ENCODE measurements at regions not wholly inside any gene's neighbourhood (a gene's known extent, or its start where the extent isn't known, plus 50 kb on each side); places are given as distances from the start of the nearest gene placed in this dataset.

GRCh38 chr20:40913224-40914185, 115.1 kb upstream of the TOP1 start:
- DNase-seq (ENCODE audit: low spot score): no peak
- Histone ChIP-seq H3K4me3 (ENCODE audit: low read depth in 1 of 3, low read length in 3 of 3) (no peak overlapping the region), H3K4me1 (ENCODE audit: control insufficient read depth in 4 of 4, insufficient read depth in 4 of 4, low read length in 3 of 4) (no peaks in the 10 kb centered on the region), H3K27ac (ENCODE audit: low read depth in 1 of 2, low read length in 2 of 2) (no peak overlapping the region), H3K27me3 (ENCODE audit: control insufficient read depth in 4 of 4, insufficient read depth in 4 of 4, low read length in 3 of 4) (no peaks in the 10 kb centered on the region), H3K9me3 (ENCODE audit: control insufficient read depth in 4 of 4, low read length in 3 of 4) (no peaks in the 10 kb centered on the region), H3K36me3 (ENCODE audit: control insufficient read depth in 4 of 4, insufficient read depth in 3 of 4, low read depth in 1 of 4, low read length in 3 of 4) (no peaks in the 10 kb centered on the region), H3K9ac (ENCODE audit: low read depth in 1 of 2, low read length in 2 of 2) (no peak overlapping the region)
- TF ChIP-seq EGR1 (IDR thresholded peaks at IDR 0.05; ENCODE audit: low read depth in 2 of 2) (no peak), GABPA (IDR thresholded peaks at IDR 0.05 in 1 of 2, conservative IDR thresholded peaks at IDR 0.05 in 1 of 2) (no peak), RXRA (IDR thresholded peaks at IDR 0.05) (no peak), FOXA1 (IDR thresholded peaks at IDR 0.05) (no peak), TAF1 (conservative IDR thresholded peaks at IDR 0.05) (no peak), ZBTB33 (IDR thresholded peaks at IDR 0.05) (no peak), ATF3 (IDR thresholded peaks at IDR 0.05) (no peak), CTCF (IDR thresholded peaks at IDR 0.05; ENCODE audit: low read depth, low read length, missing input control) (no peak), RAD21 (IDR thresholded peaks at IDR 0.05) (no peak), NR2F2 (IDR thresholded peaks at IDR 0.05) (no peak), HNF4G (IDR thresholded peaks at IDR 0.05) (no peak), HNF4A (conservative IDR thresholded peaks at IDR 0.05) (no peak), JUND (IDR thresholded peaks at IDR 0.05) (no peak), REST (IDR thresholded peaks at IDR 0.05) (no peak)
- WGBS: 90% methylated on average over 34 of the region's 34 CpGs

- Histone ChIP-seq H3K9me3 (ENCODE audit: control insufficient read depth in 4 of 4, low read length in 3 of 4) (no peaks in the 10 kb centered on the region), H3K27ac (ENCODE audit: low read depth in 1 of 2, low read length in 2 of 2) (no peak overlapping the region), H3K36me3 (ENCODE audit: control insufficient read depth in 4 of 4, insufficient read depth in 3 of 4, low read depth in 1 of 4, low read length in 3 of 4) (no peaks in the 10 kb centered on the region), H3K9ac (ENCODE audit: low read depth in 1 of 2, low read length in 2 of 2) (no peak overlapping the region), H3K27me3 (ENCODE audit: control insufficient read depth in 4 of 4, insufficient read depth in 4 of 4, low read length in 3 of 4) (no peaks in the 10 kb centered on the region), H3K4me1 (ENCODE audit: control insufficient read depth in 4 of 4, insufficient read depth in 4 of 4, low read length in 3 of 4) (no peaks in the 10 kb centered on the region), H3K4me3 (ENCODE audit: low read depth in 1 of 3, low read length in 3 of 3) (no peak overlapping the region)
- DNase-seq (ENCODE audit: low spot score): no peak
- WGBS: 90% methylated on average over 3 of the region's 3 CpGs
- no peak for TF ChIP-seq NR2F2 (IDR thresholded peaks at IDR 0.05)
- TF ChIP-seq YY1 (IDR thresholded peaks at IDR 0.05): no peak
- TF ChIP-seq HNF4G (IDR thresholded peaks at IDR 0.05): no peak
- no peak for TF ChIP-seq FOXA2 (IDR thresholded peaks at IDR 0.05)
- TF ChIP-seq MAX (IDR thresholded peaks at IDR 0.05): no peak
- no peak for TF ChIP-seq RAD21 (IDR thresholded peaks at IDR 0.05)
- TF ChIP-seq FOXA1 (IDR thresholded peaks at IDR 0.05): no peak
- TF ChIP-seq TAF1 (conservative IDR thresholded peaks at IDR 0.05): no peak
- no peak for TF ChIP-seq HNF4A (conservative IDR thresholded peaks at IDR 0.05)
- no peak for TF ChIP-seq GABPA (IDR thresholded peaks at IDR 0.05 in 1 of 2, conservative IDR thresholded peaks at IDR 0.05 in 1 of 2)
- no peak for TF ChIP-seq ATF3 (IDR thresholded peaks at IDR 0.05)
- no peak for TF ChIP-seq SP1 (IDR thresholded peaks at IDR 0.05)
- TF ChIP-seq REST (IDR thresholded peaks at IDR 0.05): no peak
- no peak for TF ChIP-seq JUND (IDR thresholded peaks at IDR 0.05)
Measured at GRCh38 chr20:40915756-40916155, 112.9 kb upstream of the TOP1 start.
